Endodermal cell (in vitro differentiated cells): ENCODE measurements at regions not wholly inside any gene's neighbourhood (a gene's known extent, or its start where the extent isn't known, plus 50 kb on each side); places are given as distances from the start of the nearest gene placed in this dataset.
"Not testable (repeated sequence)": the region's sequence is repeated elsewhere in the genome, so short reads cannot be mapped to it uniquely, and the experiment has no call there.

Experiments
- DNase-seq: peaks from one replicate; pipeline ENCODE4 v3.0.0-alpha.2; 2017
- H3K27ac ChIP-seq: 2 replicates; pipeline ENCODE4 v1.5.1; 2013; ENCODE audit warnings: mild to moderate bottlenecking, low read depth, low read length, moderate library complexity
- H3K27me3 ChIP-seq: 2 replicates; pipeline ENCODE4 v1.6.1; 2013; ENCODE audit warnings: mild to moderate bottlenecking, low read length, moderate library complexity; ENCODE audit not compliant: insufficient read depth, control insufficient read depth, poor library complexity, severe bottlenecking
- H3K36me3 ChIP-seq: 2 replicates; pipeline ENCODE4 v1.7.0; 2013; ENCODE audit warnings: mild to moderate bottlenecking, low read length, moderate library complexity; ENCODE audit not compliant: control insufficient read depth, insufficient read depth
- H3K4me1 ChIP-seq: one replicate; pipeline ENCODE4 v1.7.0; 2013; ENCODE audit warnings: low read length; ENCODE audit not compliant: control insufficient read depth, insufficient read depth
- H3K4me3 ChIP-seq: 2 replicates; pipeline ENCODE4 v1.5.1; 2013; ENCODE audit warnings: mild to moderate bottlenecking, low read length, moderate library complexity
- H3K9ac ChIP-seq: 2 replicates; pipeline ENCODE4 v1.6.1; 2013; ENCODE audit warnings: mild to moderate bottlenecking, low read length, moderate library complexity; ENCODE audit not compliant: poor library complexity, severe bottlenecking; ENCODE audit errors: extremely low read depth
- H3K9me3 ChIP-seq: 2 replicates; pipeline ENCODE4 v1.6.1; 2013; ENCODE audit warnings: mild to moderate bottlenecking, low read length, moderate library complexity; ENCODE audit not compliant: control insufficient read depth
- H3K27ac Mint-ChIP-seq: 2 replicates; pipeline ENCODE4 v1.8.0; 2020; ENCODE audit warnings: mixed read lengths
- H3K27me3 Mint-ChIP-seq: 2 replicates; pipeline ENCODE4 v1.8.0; 2021; ENCODE audit warnings: mild to moderate bottlenecking, mixed read lengths; ENCODE audit not compliant: insufficient read depth
- H3K36me3 Mint-ChIP-seq: 2 replicates; pipeline ENCODE4 v1.8.0; 2020; ENCODE audit warnings: low read depth, mixed read lengths
- H3K4me1 Mint-ChIP-seq: 2 replicates; pipeline ENCODE4 v1.8.0; 2020; ENCODE audit warnings: mixed read lengths
- H3K4me3 Mint-ChIP-seq: 2 replicates; pipeline ENCODE4 v1.8.0; 2020; ENCODE audit warnings: mild to moderate bottlenecking, moderate library complexity, mixed read lengths
- H3K9me3 Mint-ChIP-seq: 2 replicates; pipeline ENCODE4 v1.8.0; 2020; ENCODE audit warnings: mild to moderate bottlenecking, mixed read lengths
- WGBS, 2 experiments: methylation state at CpG; one replicate each; pipeline versions ENCODE4 v1.1.5 to v1.1.7; 2013; ENCODE audit warnings: missing lambda C conversion rate in 2 of 2, mixed read lengths in 1 of 2; ENCODE audit not compliant: insufficient coverage in 1 of 2, insufficient read length in 1 of 2; 5-methylcytosine and 5-hydroxymethylcytosine counted together
- TF ChIP-seq, protein P1 (sequence below): fragments of 200-600 bp; sonication (generic); conservative IDR thresholded peaks from 2 replicates; pipeline ENCODE4 v1.5.0; 2021; ENCODE audit warnings: antibody characterized with exemption, mild to moderate bottlenecking

DNA sequence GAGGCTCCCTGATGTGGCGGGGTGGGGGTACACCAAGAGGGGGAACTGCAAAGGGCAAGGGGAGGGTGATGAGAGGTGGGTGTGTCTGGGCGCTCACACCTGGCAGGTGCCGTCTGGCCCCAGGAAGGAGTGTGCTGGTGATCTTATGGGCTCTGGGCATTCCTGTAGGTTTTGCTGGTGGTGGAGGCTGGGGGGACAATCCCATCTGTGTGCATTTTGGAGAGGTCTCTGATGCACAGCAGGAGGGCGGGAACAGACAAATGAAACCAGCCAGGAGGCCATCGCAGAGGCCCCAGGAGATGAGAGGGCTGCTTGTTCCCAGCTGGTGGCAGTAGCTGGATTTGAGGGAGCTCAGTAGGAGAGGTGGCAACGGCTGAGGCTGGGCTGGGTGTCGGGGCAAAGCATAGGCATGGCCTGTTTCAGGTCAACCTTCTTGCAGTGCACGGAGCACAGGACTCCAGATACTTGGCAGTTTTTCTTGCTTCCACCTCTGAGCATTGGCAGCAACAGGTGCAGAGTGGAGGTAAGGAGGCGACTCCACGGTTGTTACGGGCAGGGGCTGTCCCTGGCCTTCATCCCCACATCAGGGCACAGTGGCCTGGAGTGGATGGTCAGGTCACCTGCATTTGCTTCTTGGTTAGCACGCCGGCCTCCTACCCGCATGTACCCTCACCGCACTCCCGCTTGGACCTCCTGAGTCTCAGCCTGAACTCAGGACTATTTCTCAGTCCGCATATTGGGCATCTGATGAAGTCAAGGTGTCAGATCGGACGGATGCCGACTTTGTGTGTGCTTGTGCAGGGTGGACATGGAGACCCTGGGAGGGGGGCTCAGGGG, 194.2 kb upstream of the HDAC4 start:
- peak; percentile 29 for DNase-seq

DNA sequence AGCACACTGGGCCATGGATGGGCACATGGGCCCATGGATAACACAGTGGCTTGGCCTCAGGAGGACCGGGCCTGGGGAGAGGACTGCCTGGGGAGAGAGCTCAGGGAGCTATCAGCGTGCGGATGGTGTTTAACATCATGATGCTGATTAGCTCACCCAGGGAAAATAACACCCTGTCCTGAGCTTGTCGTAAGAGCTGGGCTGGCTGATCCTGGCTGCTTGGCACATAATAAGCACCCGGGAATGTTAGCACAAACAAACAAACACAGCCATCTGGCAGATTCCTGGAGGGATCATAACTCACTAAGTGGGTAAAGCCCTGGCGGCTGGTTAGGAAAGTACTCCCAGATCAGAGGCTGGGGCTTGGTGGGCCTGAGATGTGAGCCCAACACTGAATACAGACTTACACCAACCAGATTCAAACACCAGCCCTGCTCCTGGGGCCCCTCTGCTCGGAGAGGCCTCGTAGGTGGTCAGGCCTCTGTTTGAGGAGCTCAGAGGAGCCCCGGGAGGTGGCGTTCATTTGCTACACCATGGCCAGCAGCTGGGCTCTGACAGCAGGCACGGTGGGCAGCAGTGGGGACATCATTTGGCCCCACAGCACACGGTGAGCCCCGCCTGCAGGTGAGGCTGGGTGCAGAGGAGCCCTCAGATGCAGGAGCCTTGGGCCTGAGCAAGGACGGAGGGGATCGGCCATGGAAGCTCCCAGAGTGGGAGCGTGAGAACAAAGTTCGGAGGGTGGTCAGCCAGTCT, 193.4 kb upstream of the HDAC4 start:
- no peaks in the 10 kb centered on the region for H3K27me3 ChIP-seq
- H3K36me3 Mint-ChIP-seq, result no peaks in the 10 kb centered on the region
- H3K27ac ChIP-seq, result no peak overlapping the region
- H3K4me3 Mint-ChIP-seq, result no peak overlapping the region
- TF ChIP-seq, protein P1, sequence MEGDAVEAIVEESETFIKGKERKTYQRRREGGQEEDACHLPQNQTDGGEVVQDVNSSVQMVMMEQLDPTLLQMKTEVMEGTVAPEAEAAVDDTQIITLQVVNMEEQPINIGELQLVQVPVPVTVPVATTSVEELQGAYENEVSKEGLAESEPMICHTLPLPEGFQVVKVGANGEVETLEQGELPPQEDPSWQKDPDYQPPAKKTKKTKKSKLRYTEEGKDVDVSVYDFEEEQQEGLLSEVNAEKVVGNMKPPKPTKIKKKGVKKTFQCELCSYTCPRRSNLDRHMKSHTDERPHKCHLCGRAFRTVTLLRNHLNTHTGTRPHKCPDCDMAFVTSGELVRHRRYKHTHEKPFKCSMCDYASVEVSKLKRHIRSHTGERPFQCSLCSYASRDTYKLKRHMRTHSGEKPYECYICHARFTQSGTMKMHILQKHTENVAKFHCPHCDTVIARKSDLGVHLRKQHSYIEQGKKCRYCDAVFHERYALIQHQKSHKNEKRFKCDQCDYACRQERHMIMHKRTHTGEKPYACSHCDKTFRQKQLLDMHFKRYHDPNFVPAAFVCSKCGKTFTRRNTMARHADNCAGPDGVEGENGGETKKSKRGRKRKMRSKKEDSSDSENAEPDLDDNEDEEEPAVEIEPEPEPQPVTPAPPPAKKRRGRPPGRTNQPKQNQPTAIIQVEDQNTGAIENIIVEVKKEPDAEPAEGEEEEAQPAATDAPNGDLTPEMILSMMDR, result no peak
- H3K9me3 ChIP-seq, result no peaks in the 10 kb centered on the region
- H3K9me3 Mint-ChIP-seq, result peaks cover 21% of the 10 kb centered on the region
- no peak overlapping the region for H3K27ac Mint-ChIP-seq
- H3K4me3 ChIP-seq, result no peak overlapping the region
- peaks cover 4% of the 10 kb centered on the region for H3K27me3 Mint-ChIP-seq
- 88 to 95% methylated on average over 8 to 17 of the region's 17 CpGs for WGBS, 2 experiments
- no peak overlapping the region for H3K9ac ChIP-seq
- DNase-seq, result peak; percentile 33
- H3K4me1 Mint-ChIP-seq, result no peaks in the 10 kb centered on the region
- no peaks in the 10 kb centered on the region for H3K4me1 ChIP-seq
- no peaks in the 10 kb centered on the region for H3K36me3 ChIP-seq

More for the DNA sequence above, 194.2 kb upstream of the HDAC4 start:
- 88 to 93% methylated on average over 14 to 20 of the region's 20 CpGs for WGBS, 2 experiments
- no peaks in the 10 kb centered on the region for H3K36me3 Mint-ChIP-seq
- H3K27me3 ChIP-seq, result no peaks in the 10 kb centered on the region
- no peak overlapping the region for H3K4me3 ChIP-seq
- TF ChIP-seq, protein P1, result no peak
- no peak overlapping the region for H3K4me3 Mint-ChIP-seq
- H3K9ac ChIP-seq, result no peak overlapping the region
- no peak overlapping the region for H3K27ac Mint-ChIP-seq
- no peaks in the 10 kb centered on the region for H3K9me3 ChIP-seq
- peaks cover 21% of the 10 kb centered on the region for H3K9me3 Mint-ChIP-seq
- no peaks in the 10 kb centered on the region for H3K36me3 ChIP-seq
- no peaks in the 10 kb centered on the region for H3K4me1 Mint-ChIP-seq
- H3K4me1 ChIP-seq, result no peaks in the 10 kb centered on the region
- H3K27me3 Mint-ChIP-seq, result peaks cover 4% of the 10 kb centered on the region
- H3K27ac ChIP-seq, result no peak overlapping the region

DNA sequence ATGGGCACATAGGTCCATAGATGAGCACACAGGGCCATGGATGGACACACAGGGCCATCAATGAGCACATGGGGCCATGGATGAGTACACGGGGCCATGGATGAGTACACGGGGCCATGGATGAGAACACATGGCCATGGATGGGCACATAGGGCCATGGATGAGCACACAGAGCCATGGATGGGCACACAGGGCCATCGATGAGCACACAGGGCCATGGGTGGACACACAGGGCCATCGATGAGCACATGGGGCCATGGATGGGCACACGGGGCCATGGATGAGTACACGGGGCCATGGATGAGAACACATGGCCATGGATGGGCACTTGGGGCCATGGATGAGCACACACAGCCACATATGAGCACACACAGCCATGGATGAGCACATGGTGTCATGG, 192.6 kb upstream of the HDAC4 start:
- H3K4me3 ChIP-seq, result no peak overlapping the region
- DNase-seq, result no peak
- TF ChIP-seq, protein P1, result no peak
- H3K4me1 Mint-ChIP-seq, result no peaks in the 10 kb centered on the region
- H3K9ac ChIP-seq, result no peak overlapping the region
- peaks cover 4% of the 10 kb centered on the region for H3K27me3 Mint-ChIP-seq
- 91 to 94% methylated on average over 6 of the region's 6 CpGs for WGBS, 2 experiments
- no peaks in the 10 kb centered on the region for H3K36me3 Mint-ChIP-seq
- H3K27ac ChIP-seq, result no peak overlapping the region
- H3K27me3 ChIP-seq, result no peaks in the 10 kb centered on the region
- no peak overlapping the region for H3K27ac Mint-ChIP-seq
- H3K36me3 ChIP-seq, result no peaks in the 10 kb centered on the region
- no peak overlapping the region for H3K4me3 Mint-ChIP-seq
- H3K9me3 ChIP-seq, result no peaks in the 10 kb centered on the region
- no peaks in the 10 kb centered on the region for H3K4me1 ChIP-seq
- peaks cover 21% of the 10 kb centered on the region for H3K9me3 Mint-ChIP-seq

DNA sequence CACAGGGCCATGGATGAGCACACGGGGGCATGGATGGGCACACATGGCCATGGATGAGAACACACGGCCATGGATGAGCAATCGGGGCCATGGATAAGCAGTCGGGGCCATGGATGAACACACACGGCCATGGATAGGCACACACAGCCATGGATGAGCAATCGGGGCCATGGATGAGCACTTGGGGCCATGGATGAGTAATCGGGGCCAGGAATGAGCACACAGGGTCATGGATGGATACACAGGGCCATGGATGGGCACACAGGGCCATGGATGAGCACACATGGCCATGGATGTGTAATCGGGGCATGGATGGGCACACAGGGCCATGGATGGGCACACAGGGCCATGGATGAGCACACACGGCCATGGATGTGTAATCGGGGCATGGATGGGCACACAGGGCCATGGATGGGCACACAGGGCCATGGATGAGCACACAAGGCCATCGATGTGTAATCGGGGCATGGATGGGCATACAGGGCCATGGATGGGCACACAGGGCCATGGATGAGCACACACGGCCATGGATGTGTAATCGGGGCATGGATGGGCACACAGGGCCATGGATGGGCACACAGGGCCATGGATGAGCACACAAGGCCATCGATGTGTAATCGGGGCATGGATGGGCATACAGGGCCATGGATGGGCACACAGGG, 191.9 kb upstream of the HDAC4 start:
- H3K4me3 Mint-ChIP-seq, H3K9ac ChIP-seq, H3K27ac ChIP-seq, H3K27ac Mint-ChIP-seq, H3K36me3 Mint-ChIP-seq, H3K27me3 Mint-ChIP-seq, H3K36me3 ChIP-seq, H3K4me3 ChIP-seq, H3K4me1 ChIP-seq, H3K9me3 ChIP-seq, H3K4me1 Mint-ChIP-seq, DNase-seq, H3K27me3 ChIP-seq: not testable (repeated sequence)
- H3K9me3 Mint-ChIP-seq, result peaks cover 21% of the 10 kb centered on the region
- 92 to 94% methylated on average over 7 to 9 of the region's 16 CpGs for WGBS, 2 experiments
